HG02571 (cell line): ENCODE measurements at regions not wholly inside any gene's neighbourhood (a gene's known extent, or its start where the extent isn't known, plus 50 kb on each side); places are given as distances from the start of the nearest gene placed in this dataset.

Source experiments
- ATAC-seq: cut with Tn5 transposase; IDR thresholded peaks from one replicate; pipeline ENCODE4 v1.9.1; 2021; ENCODE audit warnings: mild to moderate bottlenecking, moderate library complexity; ENCODE audit not compliant: unreplicated experiment

GRCh38 chr15:77800305-77800704 lies 167.6 kb upstream of the LINGO1 start:
- no peak for ATAC-seq

- ATAC-seq: no peak
Measured at GRCh38 chr15:77798847-77799246, 166.1 kb upstream of the LINGO1 start.

GRCh38 chr15:77798151-77798835 lies 165.6 kb upstream of the LINGO1 start:
- ATAC-seq: no peak

- no peak for ATAC-seq
Measured at GRCh38 chr15:77797270-77797669, 164.6 kb upstream of the LINGO1 start.

GRCh38 chr15:77796046-77796729 lies 163.5 kb upstream of the LINGO1 start:
- ATAC-seq: no peak

- ATAC-seq: no peak
Measured at GRCh38 chr15:77795446-77795845, 162.7 kb upstream of the LINGO1 start.

- ATAC-seq: no peak
Measured at GRCh38 chr15:77791941-77792340, 159.2 kb upstream of the LINGO1 start.

GRCh38 chr15:77790481-77790880 lies 157.8 kb upstream of the LINGO1 start:
- ATAC-seq: no peak

- no peak for ATAC-seq
Measured at GRCh38 chr15:77786956-77787355, 154.2 kb upstream of the LINGO1 start.

GRCh38 chr15:77786181-77786890 lies 153.6 kb upstream of the LINGO1 start:
- ATAC-seq: no peak

- ATAC-seq: no peak
Measured at GRCh38 chr15:77784361-77785292, 151.9 kb upstream of the LINGO1 start.

GRCh38 chr15:77783636-77784035 lies 150.9 kb upstream of the LINGO1 start:
- no peak for ATAC-seq

GRCh38 chr15:77782691-77783090 lies 150.0 kb upstream of the LINGO1 start:
- ATAC-seq: no peak

GRCh38 chr15:77781946-77782240 lies 149.2 kb upstream of the LINGO1 start:
- no peak for ATAC-seq

GRCh38 chr15:77781151-77781945 lies 148.6 kb upstream of the LINGO1 start:
- no peak for ATAC-seq

- ATAC-seq: no peak
Measured at GRCh38 chr15:77778802-77779201, 146.1 kb upstream of the LINGO1 start.

GRCh38 chr15:77775837-77776236 lies 143.1 kb upstream of the LINGO1 start:
- no peak for ATAC-seq

- no peak for ATAC-seq
Measured at GRCh38 chr15:77775373-77775772, 142.7 kb upstream of the LINGO1 start.

GRCh38 chr15:77774350-77774749 lies 141.6 kb upstream of the LINGO1 start:
- ATAC-seq: no peak

GRCh38 chr15:77773903-77774302 lies 141.2 kb upstream of the LINGO1 start:
- ATAC-seq: no peak
